Suprapubic skin (tissue), 4 donors: ENCODE measurements at regions not wholly inside any gene's neighbourhood (a gene's known extent, or its start where the extent isn't known, plus 50 kb on each side); places are given as distances from the start of the nearest gene placed in this dataset.

Experiments
- DNase-seq, 2 donors: peaks; one replicate each; pipeline ENCODE4 v3.0.0-alpha.2; 2019; ENCODE audit warnings: low spot score in 2 of 2
- H3K27ac ChIP-seq: fragments of 200-600 bp; sonication (generic); one replicate; pipeline ENCODE4 v1.5.1; 2019
- H3K27me3 ChIP-seq: fragments of 200-600 bp; sonication (generic); one replicate; pipeline ENCODE4 v1.5.1; 2019
- H3K36me3 ChIP-seq: fragments of 200-600 bp; sonication (generic); one replicate; pipeline ENCODE4 v1.5.1; 2019
- H3K4me1 ChIP-seq: fragments of 200-600 bp; sonication (generic); one replicate; pipeline ENCODE4 v1.5.1; 2019
- H3K4me3 ChIP-seq: fragments of 200-600 bp; sonication (generic); one replicate; pipeline ENCODE4 v1.5.1; 2019; ENCODE audit warnings: mild to moderate bottlenecking
- H3K9me3 ChIP-seq: fragments of 200-600 bp; sonication (generic); one replicate; pipeline ENCODE4 v1.5.1; 2019
- CTCF ChIP-seq, 2 donors: fragments of 200-600 bp in 1 of 2; fragments of 450-650 bp in 1 of 2; sonication (generic) in 1 of 2; IDR thresholded peaks; one replicate each; pipeline ENCODE4 v1.5.1; 2016 to 2019; ENCODE audit warnings: antibody characterized with exemption in 2 of 2, mild to moderate bottlenecking in 1 of 2, moderate library complexity in 1 of 2
- EP300 ChIP-seq: sonication (generic); formaldehyde crosslinking; IDR thresholded peaks from one replicate; pipeline ENCODE4 v1.6.1; 2017; ENCODE audit warnings: antibody characterized with exemption
- POLR2A ChIP-seq, 2 donors: fragments of 450-650 bp; IDR thresholded peaks; one replicate each; pipeline ENCODE4 v1.6.1; 2017; ENCODE audit warnings: antibody characterized with exemption in 2 of 2, mild to moderate bottlenecking in 2 of 2, moderate library complexity in 2 of 2
- POLR2AphosphoS5 ChIP-seq, 3 donors: sonication (generic); formaldehyde crosslinking; IDR thresholded peaks; one replicate each; pipeline ENCODE4 v1.6.1; 2017; ENCODE audit warnings: antibody characterized with exemption in 3 of 3
- WGBS: methylation state at CpG from one replicate; pipeline ENCODE4 v1.1.5; 2018; 5-methylcytosine and 5-hydroxymethylcytosine counted together

- no peak for DNase-seq
- H3K36me3 ChIP-seq = no peaks in the 10 kb centered on the region
- peaks cover 15% of the 10 kb centered on the region for H3K27me3 ChIP-seq
- no peak overlapping the region for H3K4me3 ChIP-seq
- no peaks in the 10 kb centered on the region for H3K9me3 ChIP-seq
- no peaks in the 10 kb centered on the region for H3K4me1 ChIP-seq
- H3K27ac ChIP-seq = no peak overlapping the region
- WGBS = 69% methylated on average over 7 of the region's 18 CpGs
- no peak for TF ChIP-seq POLR2AphosphoS5 (IDR thresholded peaks at IDR 0.05)
- no peak for TF ChIP-seq EP300
- no peak for TF ChIP-seq CTCF (IDR thresholded peaks at IDR 0.05)
- TF ChIP-seq POLR2A (IDR thresholded peaks at IDR 0.05) = no peak
Observed at GRCh38 chr9:134260801-134261200, 65.5 kb upstream of the RXRA start.

- WGBS = 89% methylated on average over 10 of the region's 10 CpGs
- Histone ChIP-seq H3K4me3 (no peak overlapping the region), H3K36me3 (no peaks in the 10 kb centered on the region), H3K4me1 (no peaks in the 10 kb centered on the region), H3K27ac (no peak overlapping the region), H3K27me3 (peaks cover 15% of the 10 kb centered on the region), H3K9me3 (no peaks in the 10 kb centered on the region)
- no peak for DNase-seq
- TF ChIP-seq POLR2A (IDR thresholded peaks at IDR 0.05) (no peak), CTCF (IDR thresholded peaks at IDR 0.05) (no peak), POLR2AphosphoS5 (IDR thresholded peaks at IDR 0.05) (no peak), EP300 (no peak)
Observed at GRCh38 chr9:134262035-134262434, 64.2 kb upstream of the RXRA start.

DNA sequence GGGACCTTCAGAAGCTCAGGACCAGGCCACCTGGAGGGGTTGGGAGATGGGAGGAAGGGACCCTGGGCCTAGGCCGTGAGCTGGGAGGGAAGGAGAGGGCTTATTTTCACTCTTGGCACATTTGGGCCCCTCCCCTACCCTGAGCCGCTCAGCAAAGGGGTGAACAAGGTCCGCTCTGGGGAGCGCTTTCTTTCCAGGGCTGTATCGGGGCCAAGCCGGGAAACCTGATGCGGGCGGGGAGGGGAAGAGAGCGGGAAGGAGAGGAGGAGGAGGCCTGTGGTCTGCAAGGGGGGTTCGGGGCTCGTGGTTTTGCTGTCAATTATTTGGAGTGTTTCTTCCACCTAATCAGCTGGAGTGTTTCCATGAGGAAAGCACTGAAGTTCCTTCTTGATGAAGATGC is 62.7 kb upstream of the RXRA start:
- Histone ChIP-seq H3K27me3 (peaks cover 15% of the 10 kb centered on the region), H3K4me1 (no peaks in the 10 kb centered on the region), H3K27ac (no peak overlapping the region), H3K36me3 (no peaks in the 10 kb centered on the region), H3K9me3 (no peaks in the 10 kb centered on the region), H3K4me3 (no peak overlapping the region)
- TF ChIP-seq CTCF (IDR thresholded peaks at IDR 0.05) = no peak
- TF ChIP-seq POLR2A (IDR thresholded peaks at IDR 0.05) = no peak
- no peak for TF ChIP-seq POLR2AphosphoS5 (IDR thresholded peaks at IDR 0.05)
- no peak for TF ChIP-seq EP300
- WGBS = 29% methylated on average over 10 of the region's 11 CpGs
- DNase-seq = no peak

GRCh38 chr9:134264169-134264568 is 62.1 kb upstream of the RXRA start:
- no peaks in the 10 kb centered on the region for H3K4me1 ChIP-seq
- H3K27ac ChIP-seq = no peak overlapping the region
- WGBS = 81% methylated on average over 7 of the region's 11 CpGs
- peaks cover 15% of the 10 kb centered on the region for H3K27me3 ChIP-seq
- DNase-seq = no peak
- no peak overlapping the region for H3K4me3 ChIP-seq
- no peaks in the 10 kb centered on the region for H3K9me3 ChIP-seq
- H3K36me3 ChIP-seq = no peaks in the 10 kb centered on the region
- TF ChIP-seq POLR2AphosphoS5 (IDR thresholded peaks at IDR 0.05) (no peak), POLR2A (IDR thresholded peaks at IDR 0.05) (no peak), EP300 (no peak), CTCF (IDR thresholded peaks at IDR 0.05) (no peak)

DNA sequence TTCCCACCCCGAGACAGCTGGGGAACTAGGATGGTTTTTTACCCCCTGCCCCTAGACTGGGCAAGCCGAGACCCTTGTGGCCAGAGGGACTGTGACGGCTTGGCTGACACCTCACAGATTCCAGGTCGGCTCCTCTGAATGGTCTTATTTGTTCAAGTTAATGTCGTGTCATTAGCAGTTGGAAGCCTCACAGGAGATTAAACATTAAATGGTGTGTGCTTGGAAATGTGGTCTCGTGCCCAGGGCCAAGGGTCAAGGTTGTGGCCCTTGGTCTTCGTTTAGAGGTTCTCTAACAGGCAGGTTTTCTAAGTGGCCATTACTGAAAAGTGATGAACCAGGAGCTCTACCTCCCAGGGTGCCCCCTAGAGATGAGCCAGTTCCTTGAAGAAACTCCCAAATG is 61.2 kb upstream of the RXRA start:
- TF ChIP-seq EP300 (no peak), POLR2A (IDR thresholded peaks at IDR 0.05) (no peak), CTCF (IDR thresholded peaks at IDR 0.05) (no peak), POLR2AphosphoS5 (IDR thresholded peaks at IDR 0.05) (no peak)
- Histone ChIP-seq H3K27ac (no peak overlapping the region), H3K4me3 (no peak overlapping the region), H3K27me3 (peaks cover 15% of the 10 kb centered on the region), H3K9me3 (no peaks in the 10 kb centered on the region), H3K4me1 (no peaks in the 10 kb centered on the region), H3K36me3 (no peaks in the 10 kb centered on the region)
- WGBS = 78% methylated on average over 7 of the region's 7 CpGs
- no peak for DNase-seq
